ENCODE measurements at regions not wholly inside any gene's neighbourhood (a gene's known extent, or its start where the extent isn't known, plus 50 kb on each side); places are given as distances from the start of the nearest gene placed in this dataset.

- no peaks in the 10 kb centered on the region for H3K9me2 ChIP-seq (replicated peaks; ENCODE audit: control insufficient read depth, low read length)
- no peak overlapping the region for H3K4me3 ChIP-seq (ENCODE audit: low read length)
- H3K36me3 ChIP-seq (ENCODE audit: control insufficient read depth, low read length), result no peaks in the 10 kb centered on the region
- H3K79me2 ChIP-seq (ENCODE audit: control insufficient read depth, low read length), result peaks cover 2% of the 10 kb centered on the region; the same call in 1 of the 2 replicates
- H3K4me2 ChIP-seq (ENCODE audit: low read length), result no peak overlapping the region
- no peaks in the 10 kb centered on the region for H4K20me1 ChIP-seq (ENCODE audit: control insufficient read depth, insufficient read depth, low read depth, low read length)
- H3F3A ChIP-seq (ENCODE audit: control insufficient read depth, insufficient read depth), result no peaks in the 10 kb centered on the region
- no peaks in the 10 kb centered on the region for H3K9me3 ChIP-seq (ENCODE audit: control insufficient read depth, insufficient read depth, low read length)
- no peak overlapping the region for H3K27ac ChIP-seq (ENCODE audit: low read depth, low read length)
- peaks cover 41% of the 10 kb centered on the region for H3K4me1 ChIP-seq (ENCODE audit: control insufficient read depth, low read length)
- no peak for TF ChIP-seq EZH2phosphoT487 (IDR thresholded peaks at IDR 0.05; ENCODE audit: borderline replicate concordance, low read length)
- no peak for TF ChIP-seq CTCF (IDR thresholded peaks at IDR 0.05; ENCODE audit: low read depth, low read length, poor library complexity, severe bottlenecking)
- H3K27me3 ChIP-seq (ENCODE audit: control insufficient read depth, low read length), result no peaks in the 10 kb centered on the region
Measured at GRCh38 chr13:99878921-99879610, 92.5 kb downstream of the ZIC5 start.

GRCh38 chr13:99876651-99877050 lies 94.9 kb downstream of the ZIC5 start:
- H3K79me2 ChIP-seq (ENCODE audit: control insufficient read depth, low read length), result no peaks in the 10 kb centered on the region
- H3K27ac ChIP-seq (ENCODE audit: low read depth, low read length), result no peak overlapping the region
- no peaks in the 10 kb centered on the region for H4K20me1 ChIP-seq (ENCODE audit: control insufficient read depth, insufficient read depth, low read depth, low read length)
- H3K4me2 ChIP-seq (ENCODE audit: low read length), result no peak overlapping the region
- H3F3A ChIP-seq (ENCODE audit: control insufficient read depth, insufficient read depth), result no peaks in the 10 kb centered on the region
- no peaks in the 10 kb centered on the region for H3K9me3 ChIP-seq (ENCODE audit: control insufficient read depth, insufficient read depth, low read length)
- no peak overlapping the region for H3K4me3 ChIP-seq (ENCODE audit: low read length)
- H3K9me2 ChIP-seq (replicated peaks; ENCODE audit: control insufficient read depth, low read length), result no peaks in the 10 kb centered on the region
- no peaks in the 10 kb centered on the region for H3K36me3 ChIP-seq (ENCODE audit: control insufficient read depth, low read length)
- H3K4me1 ChIP-seq (ENCODE audit: control insufficient read depth, low read length), result peaks cover 44% of the 10 kb centered on the region
- H3K27me3 ChIP-seq (ENCODE audit: control insufficient read depth, low read length), result no peaks in the 10 kb centered on the region
- TF ChIP-seq CTCF (IDR thresholded peaks at IDR 0.05; ENCODE audit: low read depth, low read length, poor library complexity, severe bottlenecking) (no peak), EZH2phosphoT487 (IDR thresholded peaks at IDR 0.05; ENCODE audit: borderline replicate concordance, low read length) (no peak)

GRCh38 chr13:99875391-99875790 lies 96.2 kb downstream of the ZIC5 start:
- H3K9me2 ChIP-seq (replicated peaks; ENCODE audit: control insufficient read depth, low read length), result no peaks in the 10 kb centered on the region
- H3K4me1 ChIP-seq (ENCODE audit: control insufficient read depth, low read length), result peaks cover 57% of the 10 kb centered on the region
- H3K4me2 ChIP-seq (ENCODE audit: low read length), result peak overlapping the region; percentile 53; the same call in 1 of the 2 replicates
- H3K4me3 ChIP-seq (ENCODE audit: low read length), result no peak overlapping the region
- no peaks in the 10 kb centered on the region for H4K20me1 ChIP-seq (ENCODE audit: control insufficient read depth, insufficient read depth, low read depth, low read length)
- H3K27ac ChIP-seq (ENCODE audit: low read depth, low read length), result no peak overlapping the region
- H3K9me3 ChIP-seq (ENCODE audit: control insufficient read depth, insufficient read depth, low read length), result no peaks in the 10 kb centered on the region
- H3K27me3 ChIP-seq (ENCODE audit: control insufficient read depth, low read length), result no peaks in the 10 kb centered on the region
- H3K79me2 ChIP-seq (ENCODE audit: control insufficient read depth, low read length), result no peaks in the 10 kb centered on the region
- H3F3A ChIP-seq (ENCODE audit: control insufficient read depth, insufficient read depth), result no peaks in the 10 kb centered on the region
- TF ChIP-seq EZH2phosphoT487 (IDR thresholded peaks at IDR 0.05; ENCODE audit: borderline replicate concordance, low read length), result no peak
- no peak for TF ChIP-seq CTCF (IDR thresholded peaks at IDR 0.05; ENCODE audit: low read depth, low read length, poor library complexity, severe bottlenecking)
- no peaks in the 10 kb centered on the region for H3K36me3 ChIP-seq (ENCODE audit: control insufficient read depth, low read length)
